GM12801 (cell line): ENCODE measurements at regions not wholly inside any gene's neighbourhood (a gene's known extent, or its start where the extent isn't known, plus 50 kb on each side); places are given as distances from the start of the nearest gene placed in this dataset.

Experiments
- CTCF ChIP-seq: IDR thresholded peaks from one replicate; pipeline ENCODE4 v1.5.1; 2011; ENCODE audit warnings: control low read depth; ENCODE audit not compliant: insufficient read length; ENCODE audit errors: extremely low read depth

- no peak for TF ChIP-seq CTCF
These were observed 140.1 kb upstream of the ZFP64 start for GRCh38 chr20:52331655-52332054.

DNA sequence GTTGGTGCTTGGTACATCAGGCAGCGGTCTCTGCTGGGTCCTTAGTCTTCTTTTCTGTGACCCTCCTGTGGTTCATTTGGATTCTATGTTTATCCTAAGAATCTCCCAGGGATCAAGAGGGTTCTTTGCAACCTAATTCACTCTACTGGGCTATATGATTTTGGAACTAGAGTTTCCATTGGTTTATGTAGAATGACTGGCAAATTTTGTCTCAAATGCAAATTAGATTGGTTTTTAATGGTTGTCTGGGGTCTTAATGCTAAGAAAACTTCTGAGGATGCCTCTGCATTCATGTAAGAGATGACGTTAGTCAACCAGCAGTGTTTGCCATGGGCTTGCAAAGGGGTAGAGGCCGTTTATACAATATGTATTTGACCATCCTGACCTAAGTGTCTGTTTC lies 129.8 kb upstream of the ZFP64 start:
- TF ChIP-seq CTCF: no peak

GRCh38 chr20:52318651-52319050 lies 127.1 kb upstream of the ZFP64 start:
- no peak for TF ChIP-seq CTCF

- no peak for TF ChIP-seq CTCF
These were observed 121.9 kb upstream of the ZFP64 start for GRCh38 chr20:52313341-52313963.

DNA sequence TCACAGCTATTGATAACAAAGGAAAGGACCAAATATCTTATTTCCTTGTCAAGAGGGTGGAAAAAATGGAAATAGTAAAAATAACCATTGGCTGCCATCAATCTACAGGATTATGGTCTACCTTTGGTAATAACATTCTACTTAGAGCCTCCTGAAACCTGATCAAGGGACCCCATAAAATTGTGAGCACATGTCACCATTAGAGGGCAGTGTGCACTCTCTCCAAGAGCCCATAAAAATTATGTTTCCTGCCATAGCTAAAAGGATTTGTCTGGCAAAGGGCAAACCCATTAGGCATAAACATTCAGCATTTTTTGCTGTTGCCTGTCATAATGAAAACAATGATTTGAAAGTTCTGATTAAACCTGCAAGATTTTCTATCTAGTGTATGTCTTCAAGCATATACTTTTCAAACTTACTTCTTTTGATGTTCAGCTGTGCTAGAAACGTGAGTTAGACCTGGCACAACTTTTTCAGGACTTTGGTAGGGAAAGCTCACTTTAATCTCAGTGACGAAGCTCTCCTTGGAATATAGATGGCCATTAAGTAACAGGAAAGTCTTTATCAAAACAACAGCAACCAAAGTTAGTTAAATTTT lies 120.7 kb upstream of the ZFP64 start:
- TF ChIP-seq CTCF: no peak

DNA sequence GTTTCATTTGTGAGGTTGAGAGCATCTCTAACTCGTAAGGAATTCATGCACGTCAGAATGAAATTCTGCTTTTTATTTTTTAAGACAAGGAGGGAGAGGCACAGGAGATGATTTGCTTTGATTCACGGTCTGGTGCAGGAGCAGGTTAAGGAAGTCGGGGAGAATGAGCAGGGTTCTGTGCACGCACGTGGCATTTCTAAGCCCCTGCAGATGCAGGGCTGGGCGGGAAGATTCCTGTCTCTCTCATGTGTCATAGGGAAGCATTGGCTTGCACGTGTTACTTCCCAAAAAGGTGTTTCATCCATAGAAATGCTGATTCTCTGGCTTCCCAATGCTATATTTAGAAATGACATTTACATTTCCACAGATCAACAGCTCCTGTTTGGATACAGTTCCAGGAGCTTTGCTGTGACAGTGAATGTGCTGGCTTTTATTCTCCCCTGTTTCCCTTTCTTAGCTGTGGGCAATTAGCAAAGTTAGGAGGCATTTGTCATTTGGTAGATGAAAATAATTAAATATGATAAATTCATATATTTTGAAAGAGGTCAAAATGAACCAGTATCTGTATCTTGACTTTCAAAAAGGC lies 119.7 kb upstream of the ZFP64 start:
- TF ChIP-seq CTCF: no peak

GRCh38 chr20:52309181-52309580 lies 117.6 kb upstream of the ZFP64 start:
- TF ChIP-seq CTCF: no peak
